ENCODE measurements at regions not wholly inside any gene's neighbourhood (a gene's known extent, or its start where the extent isn't known, plus 50 kb on each side); places are given as distances from the start of the nearest gene placed in this dataset.

- no peak for DNase-seq
Observed at GRCh38 chr12:88371416-88372183, 208.7 kb downstream of the KITLG start.

GRCh38 chr12:88375306-88376305 lies 204.7 kb downstream of the KITLG start:
- DNase-seq: no peak

GRCh38 chr12:88377973-88378372 lies 202.3 kb downstream of the KITLG start:
- no peak for DNase-seq

- DNase-seq: no peak
Observed at GRCh38 chr12:88381466-88381865, 198.8 kb downstream of the KITLG start.

- DNase-seq: no peak
Observed at GRCh38 chr12:88383405-88383804, 196.9 kb downstream of the KITLG start.

GRCh38 chr12:88388566-88389540 lies 191.4 kb downstream of the KITLG start:
- DNase-seq: no peak

- DNase-seq: no peak
Observed at GRCh38 chr12:88390811-88391210, 189.5 kb downstream of the KITLG start.

GRCh38 chr12:88391556-88391955 lies 188.7 kb downstream of the KITLG start:
- DNase-seq: peak; percentile 28

GRCh38 chr12:88393017-88393767 lies 187.1 kb downstream of the KITLG start:
- DNase-seq: peak; percentile 71

GRCh38 chr12:88398031-88398430 lies 182.2 kb downstream of the KITLG start:
- no peak for DNase-seq

GRCh38 chr12:88399811-88400210 lies 180.5 kb downstream of the KITLG start:
- no peak for DNase-seq

- DNase-seq: no peak
Observed at GRCh38 chr12:88400302-88400701, 180.0 kb downstream of the KITLG start.

- DNase-seq: no peak
Observed at GRCh38 chr12:88401155-88401554, 179.1 kb downstream of the KITLG start.

- DNase-seq: no peak
Observed at GRCh38 chr12:88406905-88407304, 173.4 kb downstream of the KITLG start.

GRCh38 chr12:88408823-88409222 lies 171.4 kb downstream of the KITLG start:
- DNase-seq: no peak

- DNase-seq: no peak
Observed at GRCh38 chr12:88409257-88409656, 171.0 kb downstream of the KITLG start.

- no peak for DNase-seq
Observed at GRCh38 chr12:88411689-88412088, 168.6 kb downstream of the KITLG start.

- DNase-seq: peak; percentile 44
Observed at GRCh38 chr12:88413646-88414045, 166.6 kb downstream of the KITLG start.

- DNase-seq: no peak
Observed at GRCh38 chr12:88416155-88416554, 164.1 kb downstream of the KITLG start.

GRCh38 chr12:88416786-88417185 lies 163.5 kb downstream of the KITLG start:
- DNase-seq: peak; percentile 43

- DNase-seq: peak; percentile 85
Observed at GRCh38 chr12:88417531-88417930, 162.7 kb downstream of the KITLG start.
